ENCODE measurements at regions not wholly inside any gene's neighbourhood (a gene's known extent, or its start where the extent isn't known, plus 50 kb on each side); places are given as distances from the start of the nearest gene placed in this dataset.

DNA sequence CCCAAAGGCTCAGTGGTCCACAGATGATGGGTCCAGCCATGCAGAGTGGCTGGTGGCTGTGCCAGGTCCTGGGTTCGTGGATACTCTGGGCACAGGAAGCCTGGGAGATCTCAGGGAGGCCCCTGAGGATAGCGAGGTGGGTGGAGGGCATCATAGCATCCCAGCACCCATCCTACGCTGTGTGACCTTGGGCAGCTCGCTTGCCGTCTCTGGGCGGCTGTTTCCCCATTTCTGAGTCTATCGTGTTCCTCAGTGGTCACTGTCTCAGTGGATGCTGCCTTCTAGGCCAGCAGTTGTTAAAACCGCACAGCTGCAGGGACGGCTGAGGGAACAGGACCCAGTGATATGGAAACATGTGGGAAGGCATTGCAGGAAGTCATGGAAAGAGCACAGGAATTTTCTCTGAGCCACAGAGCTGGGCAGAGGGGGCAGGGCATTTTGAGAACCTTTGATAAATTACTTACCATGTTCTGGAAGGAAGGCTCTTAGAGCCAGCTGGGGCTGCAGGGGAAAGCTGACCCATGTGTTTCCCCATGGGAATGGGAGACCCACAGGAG is 86.4 kb upstream of the COL5A1 start:
- ChIA-PET POLR2A (no interaction called here), CTCF (no interaction called here)
- no peak for DNase-seq (ENCODE audit: extremely low spot score)
- TF ChIP-seq, protein P1, sequence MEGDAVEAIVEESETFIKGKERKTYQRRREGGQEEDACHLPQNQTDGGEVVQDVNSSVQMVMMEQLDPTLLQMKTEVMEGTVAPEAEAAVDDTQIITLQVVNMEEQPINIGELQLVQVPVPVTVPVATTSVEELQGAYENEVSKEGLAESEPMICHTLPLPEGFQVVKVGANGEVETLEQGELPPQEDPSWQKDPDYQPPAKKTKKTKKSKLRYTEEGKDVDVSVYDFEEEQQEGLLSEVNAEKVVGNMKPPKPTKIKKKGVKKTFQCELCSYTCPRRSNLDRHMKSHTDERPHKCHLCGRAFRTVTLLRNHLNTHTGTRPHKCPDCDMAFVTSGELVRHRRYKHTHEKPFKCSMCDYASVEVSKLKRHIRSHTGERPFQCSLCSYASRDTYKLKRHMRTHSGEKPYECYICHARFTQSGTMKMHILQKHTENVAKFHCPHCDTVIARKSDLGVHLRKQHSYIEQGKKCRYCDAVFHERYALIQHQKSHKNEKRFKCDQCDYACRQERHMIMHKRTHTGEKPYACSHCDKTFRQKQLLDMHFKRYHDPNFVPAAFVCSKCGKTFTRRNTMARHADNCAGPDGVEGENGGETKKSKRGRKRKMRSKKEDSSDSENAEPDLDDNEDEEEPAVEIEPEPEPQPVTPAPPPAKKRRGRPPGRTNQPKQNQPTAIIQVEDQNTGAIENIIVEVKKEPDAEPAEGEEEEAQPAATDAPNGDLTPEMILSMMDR (IDR thresholded peaks at IDR 0.05; ENCODE audit: control extremely low read depth, extremely low read depth, low read depth, missing control alignments) = no peak

GRCh38 chr9:134556531-134557068 is 85.0 kb upstream of the COL5A1 start:
- CTCF ChIA-PET = interaction anchor here (1.2 kb wide), 1 partner anchor 9 kb away, joined by 3 read pairs; no protein-coding TSS in a partner anchor
- DNase-seq (ENCODE audit: extremely low spot score) = no peak
- TF ChIP-seq, protein P1 (IDR thresholded peaks at IDR 0.05; ENCODE audit: control extremely low read depth, extremely low read depth, low read depth, missing control alignments) = no peak
- POLR2A ChIA-PET = no interaction called here

GRCh38 chr9:134557331-134557730 is 84.3 kb upstream of the COL5A1 start:
- ChIA-PET POLR2A (no interaction called here), CTCF (interaction anchor here (0.9 kb wide), 1 partner anchor 10 kb away, joined by 5 read pairs; no protein-coding TSS in a partner anchor)
- DNase-seq (ENCODE audit: extremely low spot score) = no peak
- TF ChIP-seq, protein P1 (IDR thresholded peaks at IDR 0.05; ENCODE audit: control extremely low read depth, extremely low read depth, low read depth, missing control alignments) = no peak

DNA sequence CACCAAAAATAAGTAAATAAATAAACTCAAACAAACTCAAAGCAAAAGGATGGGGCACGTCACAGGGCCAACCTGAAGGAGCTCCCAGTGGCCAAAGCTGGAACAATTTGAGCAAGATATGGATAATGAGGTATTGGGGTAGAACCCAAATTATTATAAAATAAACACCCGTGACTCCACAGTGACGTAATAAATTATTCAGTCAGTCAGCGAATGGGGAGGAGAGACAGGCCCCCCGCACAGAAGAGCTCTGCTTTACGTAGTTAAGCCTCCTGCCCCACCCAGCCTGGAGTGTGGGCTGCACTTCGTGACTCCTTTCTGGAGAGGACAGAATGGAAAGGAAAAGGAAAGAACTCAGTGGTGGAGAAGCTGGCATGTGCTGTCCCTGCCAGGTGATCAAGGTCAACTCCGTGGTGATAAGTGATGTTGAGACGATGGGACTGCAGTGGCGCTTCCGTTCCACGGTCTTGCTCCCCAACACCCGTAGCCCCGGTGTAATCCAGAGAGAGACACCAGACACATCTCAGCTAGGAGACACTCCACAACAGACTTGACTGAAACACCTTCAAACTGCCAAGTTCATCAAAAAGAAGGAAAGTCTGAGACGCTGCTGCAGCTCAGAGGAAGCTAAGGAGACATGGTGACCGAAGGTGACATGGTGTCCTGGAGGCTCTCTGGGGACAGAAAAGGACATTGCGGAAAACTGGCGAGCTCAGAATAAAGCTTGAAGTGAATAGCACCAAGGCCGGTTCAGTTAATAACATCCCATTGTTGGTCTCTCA is 83.3 kb upstream of the COL5A1 start:
- DNase-seq (ENCODE audit: extremely low spot score) = no peak
- ChIA-PET POLR2A (no interaction called here), CTCF (interaction anchor here (0.9 to 1.1 kb wide), 2 partner anchors 9 to 25 kb away, joined by 3 to 5 read pairs; no protein-coding TSS in a partner anchor)
- TF ChIP-seq, protein P1 (IDR thresholded peaks at IDR 0.05; ENCODE audit: control extremely low read depth, extremely low read depth, low read depth, missing control alignments) = no peak

DNA sequence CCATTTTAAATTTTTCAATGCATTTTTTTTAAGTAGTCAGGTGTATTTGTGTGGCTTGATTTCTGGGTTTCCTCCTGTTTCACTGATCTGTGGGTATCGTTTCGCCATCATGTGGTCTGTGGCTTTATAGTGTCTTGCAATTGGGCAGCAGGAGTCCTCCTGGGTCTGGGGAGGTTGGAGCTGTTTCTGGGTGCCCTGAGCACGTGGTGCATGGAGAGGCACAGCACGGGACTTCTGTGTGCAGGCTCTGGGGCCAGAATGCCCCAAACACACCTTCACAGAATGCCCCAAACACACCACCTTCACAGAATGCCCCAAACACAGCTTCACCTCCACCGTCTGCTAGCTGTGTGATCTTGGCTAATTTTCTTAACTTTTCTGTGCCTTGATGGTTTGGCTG is 82.6 kb upstream of the COL5A1 start:
- TF ChIP-seq, protein P1 (IDR thresholded peaks at IDR 0.05; ENCODE audit: control extremely low read depth, extremely low read depth, low read depth, missing control alignments) = no peak
- DNase-seq (ENCODE audit: extremely low spot score) = no peak
- ChIA-PET CTCF (interaction anchor here (1.1 kb wide), 1 partner anchor 25 kb away, joined by 3 read pairs; no protein-coding TSS in a partner anchor), POLR2A (no interaction called here)

DNA sequence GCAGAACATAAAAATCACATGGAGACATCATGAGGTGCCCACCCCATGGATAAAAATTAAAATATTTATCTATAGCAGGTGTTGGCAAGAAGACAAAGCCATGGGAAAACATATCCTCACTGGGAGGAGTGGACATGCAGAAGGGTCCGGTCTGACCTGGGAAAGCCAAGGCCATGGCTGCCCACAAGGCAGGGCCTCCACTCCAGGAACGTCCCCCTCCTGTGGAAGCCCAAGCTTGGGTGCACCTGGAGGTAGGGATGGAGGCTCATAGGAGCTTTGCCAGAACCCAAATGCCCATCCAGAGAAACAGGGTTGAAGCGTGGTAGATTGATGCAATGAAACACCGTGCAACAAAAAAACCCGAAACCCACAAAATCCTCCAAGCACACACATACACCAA is 81.4 kb upstream of the COL5A1 start:
- DNase-seq (ENCODE audit: extremely low spot score) = no peak
- TF ChIP-seq, protein P1 (IDR thresholded peaks at IDR 0.05; ENCODE audit: control extremely low read depth, extremely low read depth, low read depth, missing control alignments) = no peak
- POLR2A ChIA-PET = no interaction called here
- CTCF ChIA-PET = no interaction called here
